K562 (cell line): ENCODE measurements at regions not wholly inside any gene's neighbourhood (a gene's known extent, or its start where the extent isn't known, plus 50 kb on each side); places are given as distances from the start of the nearest gene placed in this dataset.

ENCODE experiments used
- ASH1L ChIP-seq: fragments of 450-650 bp; IDR thresholded peaks from 2 replicates; pipeline ENCODE4 v1.6.1; 2018; ENCODE audit warnings: borderline replicate concordance, mild to moderate bottlenecking, low read depth; ENCODE audit not compliant: partially characterized antibody
- BCOR ChIP-seq: fragments of 450-650 bp; IDR thresholded peaks from 2 replicates; pipeline ENCODE4 v1.6.1; 2016
- EP300 ChIP-seq: IDR thresholded peaks from 2 replicates; pipeline ENCODE4 v1.6.1; 2012; ENCODE audit warnings: low read length, improper control_type of control experiment
- GATAD2B ChIP-seq: fragments of 450-650 bp; IDR thresholded peaks from 2 replicates; pipeline ENCODE4 v1.6.1; 2017; ENCODE audit warnings: mild to moderate bottlenecking, borderline replicate concordance
- HNRNPK ChIP-seq: fragments of 200-400 bp; formaldehyde crosslinking; IDR thresholded peaks from one replicate; pipeline ENCODE4 v1.6.1; 2018; ENCODE audit warnings: mild to moderate bottlenecking, low read depth, low read length; ENCODE audit not compliant: poor library complexity, severe bottlenecking
- IFI16 ChIP-seq: fragments of 250-450 bp; sonication (Bioruptor Pico); IDR thresholded peaks from 2 replicates; pipeline ENCODE4 v2.1.2; 2022; ENCODE audit warnings: mild to moderate bottlenecking, inconsistent platforms
- SFPQ ChIP-seq: fragments of 200-400 bp; formaldehyde crosslinking; IDR thresholded peaks from 2 replicates; pipeline ENCODE4 v1.6.1; 2017; ENCODE audit warnings: mild to moderate bottlenecking, low read depth, low read length, moderate library complexity
- STAG1 ChIP-seq: sonication (generic); formaldehyde crosslinking; IDR thresholded peaks from 2 replicates; pipeline ENCODE4 v1.5.0; 2020; ENCODE audit warnings: missing genetic modification reagents, borderline replicate concordance
- ZNF408 ChIP-seq: fragments of 250-450 bp; sonication (Bioruptor Pico); IDR thresholded peaks from 2 replicates; pipeline ENCODE4 v1.4.0; 2020; ENCODE audit warnings: low read depth, mild to moderate bottlenecking, moderate library complexity
- ZNF584 ChIP-seq: fragments of 200-800 bp; sonication (Bioruptor generic); IDR thresholded peaks from 2 replicates; pipeline ENCODE4 v1.6.1; 2016; ENCODE audit warnings: low read depth, mild to moderate bottlenecking, missing genetic modification characterization, missing compliant biosample characterization
- TF ChIP-seq, protein P1 (sequence below): sonication (generic); formaldehyde crosslinking; IDR thresholded peaks from 2 replicates; pipeline ENCODE4 v1.8.0; 2023; ENCODE audit warnings: mild to moderate bottlenecking, missing genetic modification reagents
- TF ChIP-seq, protein P2 (sequence below), 2 experiments: fragments of 450-650 bp in 1 of 2; IDR thresholded peaks; 2 replicates each; pipeline ENCODE4 v1.6.1; 2011 to 2017; ENCODE audit warnings: low read depth in 2 of 2, antibody characterized with exemption in 1 of 2, borderline replicate concordance in 1 of 2, low read length in 1 of 2, mild to moderate bottlenecking in 1 of 2, mixed read lengths in 1 of 2; ENCODE audit not compliant: control insufficient read depth in 1 of 2
- TF ChIP-seq, protein P3 (sequence below), 2 experiments: fragments of 450-650 bp in 1 of 2; sonication (generic) in 1 of 2; formaldehyde crosslinking; conservative IDR thresholded peaks; 2 replicates each; pipeline versions ENCODE4 v1.4.0 to v1.8.1; 2020 to 2022; ENCODE audit warnings: mild to moderate bottlenecking in 1 of 2, missing genetic modification reagents in 1 of 2

GRCh38 chr1:47663286-47663685, 225.4 kb downstream of the FOXD2 start (continued):
- TF ChIP-seq HNRNPK (no peak), IFI16 (CRISPR knock-in tag) (no peak), SFPQ (no peak), EP300 (no peak), ASH1L (no peak), GATAD2B (no peak), BCOR (no peak), ZNF584 (no peak), ZNF408 (no peak), STAG1 (CRISPR knock-in tag) (no peak)
- TF ChIP-seq, protein P1, sequence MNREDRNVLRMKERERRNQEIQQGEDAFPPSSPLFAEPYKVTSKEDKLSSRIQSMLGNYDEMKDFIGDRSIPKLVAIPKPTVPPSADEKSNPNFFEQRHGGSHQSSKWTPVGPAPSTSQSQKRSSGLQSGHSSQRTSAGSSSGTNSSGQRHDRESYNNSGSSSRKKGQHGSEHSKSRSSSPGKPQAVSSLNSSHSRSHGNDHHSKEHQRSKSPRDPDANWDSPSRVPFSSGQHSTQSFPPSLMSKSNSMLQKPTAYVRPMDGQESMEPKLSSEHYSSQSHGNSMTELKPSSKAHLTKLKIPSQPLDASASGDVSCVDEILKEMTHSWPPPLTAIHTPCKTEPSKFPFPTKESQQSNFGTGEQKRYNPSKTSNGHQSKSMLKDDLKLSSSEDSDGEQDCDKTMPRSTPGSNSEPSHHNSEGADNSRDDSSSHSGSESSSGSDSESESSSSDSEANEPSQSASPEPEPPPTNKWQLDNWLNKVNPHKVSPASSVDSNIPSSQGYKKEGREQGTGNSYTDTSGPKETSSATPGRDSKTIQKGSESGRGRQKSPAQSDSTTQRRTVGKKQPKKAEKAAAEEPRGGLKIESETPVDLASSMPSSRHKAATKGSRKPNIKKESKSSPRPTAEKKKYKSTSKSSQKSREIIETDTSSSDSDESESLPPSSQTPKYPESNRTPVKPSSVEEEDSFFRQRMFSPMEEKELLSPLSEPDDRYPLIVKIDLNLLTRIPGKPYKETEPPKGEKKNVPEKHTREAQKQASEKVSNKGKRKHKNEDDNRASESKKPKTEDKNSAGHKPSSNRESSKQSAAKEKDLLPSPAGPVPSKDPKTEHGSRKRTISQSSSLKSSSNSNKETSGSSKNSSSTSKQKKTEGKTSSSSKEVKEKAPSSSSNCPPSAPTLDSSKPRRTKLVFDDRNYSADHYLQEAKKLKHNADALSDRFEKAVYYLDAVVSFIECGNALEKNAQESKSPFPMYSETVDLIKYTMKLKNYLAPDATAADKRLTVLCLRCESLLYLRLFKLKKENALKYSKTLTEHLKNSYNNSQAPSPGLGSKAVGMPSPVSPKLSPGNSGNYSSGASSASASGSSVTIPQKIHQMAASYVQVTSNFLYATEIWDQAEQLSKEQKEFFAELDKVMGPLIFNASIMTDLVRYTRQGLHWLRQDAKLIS (CRISPR knock-in tag), result no peak
- TF ChIP-seq, protein P2, sequence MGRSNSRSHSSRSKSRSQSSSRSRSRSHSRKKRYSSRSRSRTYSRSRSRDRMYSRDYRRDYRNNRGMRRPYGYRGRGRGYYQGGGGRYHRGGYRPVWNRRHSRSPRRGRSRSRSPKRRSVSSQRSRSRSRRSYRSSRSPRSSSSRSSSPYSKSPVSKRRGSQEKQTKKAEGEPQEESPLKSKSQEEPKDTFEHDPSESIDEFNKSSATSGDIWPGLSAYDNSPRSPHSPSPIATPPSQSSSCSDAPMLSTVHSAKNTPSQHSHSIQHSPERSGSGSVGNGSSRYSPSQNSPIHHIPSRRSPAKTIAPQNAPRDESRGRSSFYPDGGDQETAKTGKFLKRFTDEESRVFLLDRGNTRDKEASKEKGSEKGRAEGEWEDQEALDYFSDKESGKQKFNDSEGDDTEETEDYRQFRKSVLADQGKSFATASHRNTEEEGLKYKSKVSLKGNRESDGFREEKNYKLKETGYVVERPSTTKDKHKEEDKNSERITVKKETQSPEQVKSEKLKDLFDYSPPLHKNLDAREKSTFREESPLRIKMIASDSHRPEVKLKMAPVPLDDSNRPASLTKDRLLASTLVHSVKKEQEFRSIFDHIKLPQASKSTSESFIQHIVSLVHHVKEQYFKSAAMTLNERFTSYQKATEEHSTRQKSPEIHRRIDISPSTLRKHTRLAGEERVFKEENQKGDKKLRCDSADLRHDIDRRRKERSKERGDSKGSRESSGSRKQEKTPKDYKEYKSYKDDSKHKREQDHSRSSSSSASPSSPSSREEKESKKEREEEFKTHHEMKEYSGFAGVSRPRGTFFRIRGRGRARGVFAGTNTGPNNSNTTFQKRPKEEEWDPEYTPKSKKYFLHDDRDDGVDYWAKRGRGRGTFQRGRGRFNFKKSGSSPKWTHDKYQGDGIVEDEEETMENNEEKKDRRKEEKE (IDR thresholded peaks at IDR 0.05; ENCODE audit: borderline replicate concordance in 1 of 2, control insufficient read depth in 1 of 2, low read depth in 2 of 2, low read length in 1 of 2), result no peak
- TF ChIP-seq, protein P3, sequence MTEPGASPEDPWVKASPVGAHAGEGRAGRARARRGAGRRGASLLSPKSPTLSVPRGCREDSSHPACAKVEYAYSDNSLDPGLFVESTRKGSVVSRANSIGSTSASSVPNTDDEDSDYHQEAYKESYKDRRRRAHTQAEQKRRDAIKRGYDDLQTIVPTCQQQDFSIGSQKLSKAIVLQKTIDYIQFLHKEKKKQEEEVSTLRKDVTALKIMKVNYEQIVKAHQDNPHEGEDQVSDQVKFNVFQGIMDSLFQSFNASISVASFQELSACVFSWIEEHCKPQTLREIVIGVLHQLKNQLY (CRISPR knock-in tag; conservative IDR thresholded peaks at IDR 0.05), result no peak
- TF ChIP-seq, all 486 proteins: peak for 0
